ENCODE measurements at regions not wholly inside any gene's neighbourhood (a gene's known extent, or its start where the extent isn't known, plus 50 kb on each side); places are given as distances from the start of the nearest gene placed in this dataset.

DNA sequence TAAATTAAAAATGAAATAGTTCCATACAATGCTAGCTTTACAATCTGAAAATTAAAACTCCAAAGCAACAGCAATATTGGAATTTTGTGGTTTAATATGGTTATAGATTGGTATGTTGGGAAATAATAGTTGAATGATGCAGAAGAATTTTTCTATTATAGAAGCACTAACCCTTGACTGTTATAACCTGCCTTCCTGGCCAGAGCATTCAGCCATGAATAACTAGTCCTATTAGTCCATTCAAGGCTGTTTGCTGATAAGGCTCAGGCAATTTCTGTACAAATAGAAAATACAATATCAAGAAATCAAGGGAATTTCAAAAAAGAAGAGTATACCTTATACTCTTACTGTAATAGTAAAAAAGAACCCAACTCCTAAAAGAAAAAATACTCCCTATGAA is 101.6 kb upstream of the SP4 start:
- no peaks in the 10 kb centered on the region for H3K79me1 ChIP-seq (ENCODE audit: low read depth in 1 of 2, low read length in 2 of 2)
- H2AK5ac ChIP-seq (ENCODE audit: low read depth, low read length): no peak overlapping the region
- no peak overlapping the region for H2AK9ac ChIP-seq (replicated peaks; ENCODE audit: low read depth, low read length, poor library complexity)
- no TSS peak for BruUV-seq (replicated peaks)
- no peak overlapping the region for H3K4ac ChIP-seq (ENCODE audit: low read depth, low read length)
- no peaks in the 10 kb centered on the region for H3K9me1 ChIP-seq (ENCODE audit: insufficient read depth, low read length)
- H3K14ac ChIP-seq (replicated peaks; ENCODE audit: low read depth, low read length): no peak overlapping the region
- no peak for ATAC-seq (ENCODE audit: low read depth)
- TF ChIP-seq, protein P1, sequence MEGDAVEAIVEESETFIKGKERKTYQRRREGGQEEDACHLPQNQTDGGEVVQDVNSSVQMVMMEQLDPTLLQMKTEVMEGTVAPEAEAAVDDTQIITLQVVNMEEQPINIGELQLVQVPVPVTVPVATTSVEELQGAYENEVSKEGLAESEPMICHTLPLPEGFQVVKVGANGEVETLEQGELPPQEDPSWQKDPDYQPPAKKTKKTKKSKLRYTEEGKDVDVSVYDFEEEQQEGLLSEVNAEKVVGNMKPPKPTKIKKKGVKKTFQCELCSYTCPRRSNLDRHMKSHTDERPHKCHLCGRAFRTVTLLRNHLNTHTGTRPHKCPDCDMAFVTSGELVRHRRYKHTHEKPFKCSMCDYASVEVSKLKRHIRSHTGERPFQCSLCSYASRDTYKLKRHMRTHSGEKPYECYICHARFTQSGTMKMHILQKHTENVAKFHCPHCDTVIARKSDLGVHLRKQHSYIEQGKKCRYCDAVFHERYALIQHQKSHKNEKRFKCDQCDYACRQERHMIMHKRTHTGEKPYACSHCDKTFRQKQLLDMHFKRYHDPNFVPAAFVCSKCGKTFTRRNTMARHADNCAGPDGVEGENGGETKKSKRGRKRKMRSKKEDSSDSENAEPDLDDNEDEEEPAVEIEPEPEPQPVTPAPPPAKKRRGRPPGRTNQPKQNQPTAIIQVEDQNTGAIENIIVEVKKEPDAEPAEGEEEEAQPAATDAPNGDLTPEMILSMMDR (conservative IDR thresholded peaks at IDR 0.05; ENCODE audit: low read depth, low read length): no peak
- TF ChIP-seq RFX5 (IDR thresholded peaks at IDR 0.05; ENCODE audit: low read depth, low read length): no peak
- TF ChIP-seq MXI1 (IDR thresholded peaks at IDR 0.05; ENCODE audit: borderline replicate concordance, low read depth, low read length): no peak
- TF ChIP-seq POLR2A (IDR thresholded peaks at IDR 0.05; ENCODE audit: low read depth, low read length): no peak
- TF ChIP-seq MAFK (IDR thresholded peaks at IDR 0.05; ENCODE audit: low read depth, low read length): no peak
- no peak for TF ChIP-seq SMC3 (IDR thresholded peaks at IDR 0.05; ENCODE audit: low read depth, low read length)
- TF ChIP-seq BHLHE40 (IDR thresholded peaks at IDR 0.05; ENCODE audit: low read depth, low read length): no peak
- no peak for TF ChIP-seq NFE2L2 (IDR thresholded peaks at IDR 0.05; ENCODE audit: low read depth, low read length)
- no peak for TF ChIP-seq MAZ (IDR thresholded peaks at IDR 0.05; ENCODE audit: borderline replicate concordance, low read depth, low read length)
- TF ChIP-seq CHD1 (IDR thresholded peaks at IDR 0.05; ENCODE audit: low read depth, low read length): no peak
- no peak for TF ChIP-seq FOS (IDR thresholded peaks at IDR 0.05; ENCODE audit: low read depth, low read length)
- TF ChIP-seq RAD21 (IDR thresholded peaks at IDR 0.05; ENCODE audit: low read length): no peak
- TF ChIP-seq, protein P2, sequence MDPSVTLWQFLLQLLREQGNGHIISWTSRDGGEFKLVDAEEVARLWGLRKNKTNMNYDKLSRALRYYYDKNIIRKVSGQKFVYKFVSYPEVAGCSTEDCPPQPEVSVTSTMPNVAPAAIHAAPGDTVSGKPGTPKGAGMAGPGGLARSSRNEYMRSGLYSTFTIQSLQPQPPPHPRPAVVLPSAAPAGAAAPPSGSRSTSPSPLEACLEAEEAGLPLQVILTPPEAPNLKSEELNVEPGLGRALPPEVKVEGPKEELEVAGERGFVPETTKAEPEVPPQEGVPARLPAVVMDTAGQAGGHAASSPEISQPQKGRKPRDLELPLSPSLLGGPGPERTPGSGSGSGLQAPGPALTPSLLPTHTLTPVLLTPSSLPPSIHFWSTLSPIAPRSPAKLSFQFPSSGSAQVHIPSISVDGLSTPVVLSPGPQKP (IDR thresholded peaks at IDR 0.05; ENCODE audit: borderline replicate concordance, low read depth, low read length): no peak
- TF ChIP-seq RCOR1 (IDR thresholded peaks at IDR 0.05; ENCODE audit: insufficient replicate concordance, low read length): no peak
- no peak for TF ChIP-seq CEBPB (IDR thresholded peaks at IDR 0.05; ENCODE audit: low read depth, low read length)
- TF ChIP-seq, protein P3, sequence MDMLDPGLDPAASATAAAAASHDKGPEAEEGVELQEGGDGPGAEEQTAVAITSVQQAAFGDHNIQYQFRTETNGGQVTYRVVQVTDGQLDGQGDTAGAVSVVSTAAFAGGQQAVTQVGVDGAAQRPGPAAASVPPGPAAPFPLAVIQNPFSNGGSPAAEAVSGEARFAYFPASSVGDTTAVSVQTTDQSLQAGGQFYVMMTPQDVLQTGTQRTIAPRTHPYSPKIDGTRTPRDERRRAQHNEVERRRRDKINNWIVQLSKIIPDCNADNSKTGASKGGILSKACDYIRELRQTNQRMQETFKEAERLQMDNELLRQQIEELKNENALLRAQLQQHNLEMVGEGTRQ (IDR thresholded peaks at IDR 0.05; ENCODE audit: low read depth, low read length): no peak
- H3K4me2 ChIP-seq (ENCODE audit: low read depth, low read length): no peak overlapping the region
- H3K23ac ChIP-seq (ENCODE audit: low read depth, low read length): no peak overlapping the region
- H3K36me3 ChIP-seq (ENCODE audit: control insufficient read depth, insufficient read depth, low read length): no peaks in the 10 kb centered on the region
- H2AFZ ChIP-seq (replicated peaks; ENCODE audit: low read length, poor library complexity): no peak overlapping the region
- ChIA-PET CTCF (no interaction called here), POLR2A (ENCODE audit: unreplicated experiment) (no interaction called here)
- no peak for DNase-seq
- dilution Hi-C loops (cut with HindIII; ENCODE audit: low sequenced_read_pairs, unreplicated experiment): no loop called here
- no peak overlapping the region for H3K18ac ChIP-seq (ENCODE audit: low read depth, low read length)
- H3K56ac ChIP-seq (ENCODE audit: extremely low read depth, insufficient read depth, low read length): no peak overlapping the region
- H4K20me1 ChIP-seq (ENCODE audit: insufficient read depth, low read length): no peaks in the 10 kb centered on the region
- in situ Hi-C loops (cut with MboI; ENCODE audit: low sequenced_read_pairs): no loop called here
- no peak overlapping the region for H3K9ac ChIP-seq (ENCODE audit: low read depth, low read length)
- H2BK120ac ChIP-seq (ENCODE audit: low read depth, low read length): no peak overlapping the region
- no peak overlapping the region for H4K8ac ChIP-seq (ENCODE audit: low read depth in 2 of 2, low read length in 2 of 2)
- H4K5ac ChIP-seq (ENCODE audit: low read depth, low read length): no peak overlapping the region
- H2BK20ac ChIP-seq (ENCODE audit: low read depth, low read length): no peak overlapping the region
- no peak overlapping the region for H3K4me3 ChIP-seq (ENCODE audit: insufficient read depth, low read depth, low read length)
- H3K27ac ChIP-seq (ENCODE audit: insufficient read depth, low read length): no peak overlapping the region
- H3K4me1 ChIP-seq (ENCODE audit: control insufficient read depth, insufficient read depth, low read length): no peaks in the 10 kb centered on the region
- H3K9me3 ChIP-seq (ENCODE audit: control insufficient read depth, insufficient read depth, low read length): peaks cover 17% of the 10 kb centered on the region
- H2BK5ac ChIP-seq (ENCODE audit: low read depth, low read length, poor library complexity, severe bottlenecking): no peak overlapping the region
- no peaks in the 10 kb centered on the region for H3K27me3 ChIP-seq (ENCODE audit: control insufficient read depth, insufficient read depth, low read length)
- no peak overlapping the region for H2BK15ac ChIP-seq (ENCODE audit: low read depth, low read length)
- intact Hi-C loops (cut with micrococcal nuclease): no loop called here
- no peak overlapping the region for H4K91ac ChIP-seq (ENCODE audit: insufficient read depth, low read depth, low read length)
